H1 (cell line): ENCODE measurements at regions not wholly inside any gene's neighbourhood (a gene's known extent, or its start where the extent isn't known, plus 50 kb on each side); places are given as distances from the start of the nearest gene placed in this dataset.
"Not testable (repeated sequence)": the region's sequence is repeated elsewhere in the genome, so short reads cannot be mapped to it uniquely, and the experiment has no call there.

ENCODE experiments used
- CTCF ChIA-PET: fragments of 300-600 bp; sonication (Branson Sonifier 250); formaldehyde crosslinking; loops from one replicate; lab custom pipeline; 2021; ENCODE audit not compliant: partially characterized antibody; lab: Charles Lee
- POLR2A ChIA-PET: fragments of 300-600 bp; sonication (Branson Sonifier 250); formaldehyde crosslinking; loops from one replicate; lab custom pipeline; 2021; ENCODE audit warnings: inconsistent platforms; ENCODE audit not compliant: partially characterized antibody; lab: Charles Lee
- DNase-seq, 2 experiments: peaks; one replicate each; pipeline versions ENCODE4 v3.0.0 to v3.0.0-alpha.2; 2010 to 2022; ENCODE audit warnings: low spot score in 2 of 2, low read depth in 1 of 2, mixed read lengths in 1 of 2
- FAIRE-seq: peaks from 2 replicates; lab custom pipeline; 2011; peaks lifted over from hg19 to GRCh38; lab: Jason Lieb, UNC
- H2AFZ ChIP-seq: 2 replicates; pipeline ENCODE4 v1.8.1; 2012; ENCODE audit warnings: low read length, inconsistent platforms
- H2AK5ac ChIP-seq: 2 replicates; pipeline ENCODE4 v1.6.1; 2013; ENCODE audit warnings: low read depth, low read length
- H2BK120ac ChIP-seq: replicated peaks from 2 replicates; pipeline ENCODE3; 2013; ENCODE audit warnings: low read depth, low read length, inconsistent platforms
- H2BK12ac ChIP-seq: 2 replicates; pipeline ENCODE4 v1.6.1; 2013; ENCODE audit warnings: low read depth, low read length
- H2BK15ac ChIP-seq: 2 replicates; pipeline ENCODE4 v1.6.1; 2013; ENCODE audit warnings: low read length
- H2BK20ac ChIP-seq: 2 replicates; pipeline ENCODE4 v1.6.1; 2013; ENCODE audit warnings: low read length
- H2BK5ac ChIP-seq: 2 replicates; pipeline ENCODE4 v1.6.1; 2013; ENCODE audit warnings: low read depth, low read length
- H3K14ac ChIP-seq: 2 replicates; pipeline ENCODE4 v1.6.1; 2013; ENCODE audit warnings: inconsistent platforms; ENCODE audit not compliant: insufficient read length
- H3K18ac ChIP-seq: 2 replicates; pipeline ENCODE4 v1.6.1; 2013; ENCODE audit warnings: low read length; ENCODE audit errors: extremely low read depth
- H3K23ac ChIP-seq: 2 replicates; pipeline ENCODE4 v1.6.1; 2013; ENCODE audit warnings: inconsistent platforms; ENCODE audit not compliant: insufficient read length
- H3K23me2 ChIP-seq: 2 replicates; pipeline ENCODE4 v1.6.1; 2013; ENCODE audit warnings: low read depth, low read length
- H3K27ac ChIP-seq: 2 replicates; pipeline ENCODE4 v1.6.1; 2011; ENCODE audit warnings: low read depth, low read length, inconsistent platforms
- H3K27me3 ChIP-seq, 4 experiments: replicated peaks in 1 of 4; 1 replicate in 1 of 4; 2 replicates in 3 of 4; pipeline versions ENCODE4 v1.6.1 to v1.8.1; 2011 to 2013; ENCODE audit warnings: low read length in 3 of 4, mild to moderate bottlenecking in 3 of 4, inconsistent platforms in 2 of 4, mixed read lengths in 2 of 4, moderate library complexity in 1 of 4; ENCODE audit not compliant: control insufficient read depth in 3 of 4, insufficient read depth in 3 of 4; ENCODE audit errors: extremely low read depth in 1 of 4
- H3K36me3 ChIP-seq, 4 experiments: 2 replicates each; pipeline versions ENCODE4 v1.6.1 to v1.8.1; 2011 to 2013; ENCODE audit warnings: mild to moderate bottlenecking in 4 of 4, low read length in 3 of 4, moderate library complexity in 2 of 4, control low read depth in 1 of 4, inconsistent platforms in 1 of 4; ENCODE audit not compliant: insufficient read depth in 4 of 4, control insufficient read depth in 2 of 4
- H3K4ac ChIP-seq: replicated peaks from 2 replicates; pipeline ENCODE3; 2013; ENCODE audit warnings: low read length, low read depth, mixed read lengths, inconsistent platforms; ENCODE audit not compliant: insufficient read length
- H3K4me1 ChIP-seq, 4 experiments: replicated peaks in 1 of 4; 1 replicate in 1 of 4; 2 replicates in 3 of 4; pipeline versions ENCODE4 v1.6.1 to v1.8.1; 2011 to 2013; ENCODE audit warnings: low read length in 3 of 4, inconsistent platforms in 2 of 4, mixed read lengths in 1 of 4; ENCODE audit not compliant: insufficient read depth in 4 of 4, control insufficient read depth in 3 of 4
- H3K4me2 ChIP-seq, 2 experiments: 2 replicates each; pipeline versions ENCODE4 v1.6.1 to v1.8.1; 2011 to 2013; ENCODE audit warnings: low read depth in 2 of 2, low read length in 2 of 2, control low read depth in 1 of 2, inconsistent platforms in 1 of 2, mild to moderate bottlenecking in 1 of 2; ENCODE audit not compliant: insufficient read depth in 1 of 2
- H3K4me3 ChIP-seq, 4 experiments: fragments of 200-600, 300-600 bp in 1 of 4; sonication (generic), shearing (Covaris generic), sonication (Bioruptor Twin) in 1 of 4; 2 replicates each; pipeline versions ENCODE4 v1.5.1 to v1.8.1; 2011 to 2016; ENCODE audit warnings: low read length in 4 of 4, low read depth in 3 of 4, control low read depth in 2 of 4, inconsistent platforms in 2 of 4, mild to moderate bottlenecking in 2 of 4, mixed read lengths in 1 of 4, moderate library complexity in 1 of 4; ENCODE audit not compliant: insufficient read depth in 2 of 4; ENCODE audit errors: extremely low read depth in 1 of 4
- H3K56ac ChIP-seq: replicated peaks from 2 replicates; pipeline ENCODE3; 2013; ENCODE audit warnings: low read depth, mild to moderate bottlenecking, mixed read lengths, low read length, inconsistent platforms; ENCODE audit not compliant: insufficient read length
- H3K79me1 ChIP-seq: 2 replicates; pipeline ENCODE4 v1.6.1; 2013; ENCODE audit warnings: low read depth, low read length, control low read depth
- H3K79me2 ChIP-seq, 2 experiments: 2 replicates each; pipeline versions ENCODE4 v1.6.1 to v1.8.1; 2012 to 2013; ENCODE audit warnings: low read length in 2 of 2, mild to moderate bottlenecking in 2 of 2, inconsistent platforms in 1 of 2; ENCODE audit not compliant: insufficient read depth in 2 of 2, control insufficient read depth in 1 of 2
- H3K9ac ChIP-seq, 4 experiments: replicated peaks in 1 of 4; 1 replicate in 1 of 4; 2 replicates in 3 of 4; pipeline versions ENCODE4 v1.6.1 to v1.8.1; 2011 to 2013; ENCODE audit warnings: low read depth in 3 of 4, low read length in 3 of 4, control low read depth in 2 of 4, mild to moderate bottlenecking in 2 of 4, moderate library complexity in 2 of 4, inconsistent platforms in 1 of 4; ENCODE audit errors: extremely low read depth in 1 of 4
- H3K9me3 ChIP-seq, 2 experiments: 2 replicates each; pipeline versions ENCODE4 v1.6.1 to v1.8.1; 2012 to 2013; ENCODE audit warnings: mild to moderate bottlenecking in 2 of 2, moderate library complexity in 2 of 2, control low read depth in 1 of 2, inconsistent platforms in 1 of 2, low read depth in 1 of 2, low read length in 1 of 2, mixed read lengths in 1 of 2; ENCODE audit not compliant: insufficient read depth in 2 of 2
- H4K20me1 ChIP-seq, 2 experiments: replicated peaks in 1 of 2; 2 replicates each; pipeline versions ENCODE3 to v1.8.1; 2011 to 2013; ENCODE audit warnings: inconsistent platforms in 2 of 2, low read length in 2 of 2, mild to moderate bottlenecking in 1 of 2; ENCODE audit not compliant: insufficient read depth in 2 of 2, control insufficient read depth in 1 of 2
- H4K5ac ChIP-seq: 2 replicates; pipeline ENCODE4 v1.6.1; 2013; ENCODE audit warnings: low read length, low read depth, mixed read lengths, inconsistent platforms; ENCODE audit not compliant: insufficient read length
- H4K8ac ChIP-seq: 2 replicates; pipeline ENCODE4 v1.8.0; 2013; ENCODE audit warnings: mild to moderate bottlenecking, moderate library complexity, low read length, inconsistent platforms; ENCODE audit not compliant: insufficient read depth; ENCODE audit errors: extremely low read depth
- H4K91ac ChIP-seq: replicated peaks from 2 replicates; pipeline ENCODE3; 2013; ENCODE audit warnings: low read length, mixed read lengths, inconsistent platforms; ENCODE audit not compliant: insufficient read length
- ATF3 ChIP-seq: IDR thresholded peaks from 2 replicates; pipeline ENCODE4 v1.6.1; 2011; ENCODE audit warnings: low read depth, mild to moderate bottlenecking, low read length; ENCODE audit not compliant: insufficient read depth
- CBX5 ChIP-seq: fragments of 300-800, 300-1000 bp; sonication (generic); IDR thresholded peaks from 2 replicates; pipeline ENCODE4 v1.7.1; 2016; ENCODE audit warnings: antibody characterized with exemption, low read length, low read depth
- CREB1 ChIP-seq: IDR thresholded peaks from 2 replicates; pipeline ENCODE4 v1.6.1; 2012; ENCODE audit warnings: inconsistent platforms
- MAFK ChIP-seq: IDR thresholded peaks from 2 replicates; pipeline ENCODE4 v1.6.1; 2012; ENCODE audit warnings: low read depth, mild to moderate bottlenecking, improper control_type of control experiment, low read length
- NRF1 ChIP-seq: IDR thresholded peaks from 2 replicates; pipeline ENCODE4 v1.6.1; 2011; ENCODE audit warnings: mild to moderate bottlenecking, low read depth, low read length, improper control_type of control experiment
- WGBS, 2 experiments: shearing (Covaris generic) in 1 of 2; methylation state at CpG; one replicate each; pipeline versions ENCODE4 v1.1.6 to v1.1.7; 2013 to 2015; ENCODE audit warnings: low lambda C conversion rate in 2 of 2, mixed read lengths in 2 of 2, inconsistent platforms in 1 of 2, low coverage in 1 of 2, missing lambda C conversion rate in 1 of 2; ENCODE audit not compliant: insufficient replicate concordance in 2 of 2, insufficient coverage in 1 of 2, insufficient read length in 1 of 2; ENCODE audit errors: extremely low coverage in 1 of 2, missing lambda C conversion rate in 1 of 2; 5-methylcytosine and 5-hydroxymethylcytosine counted together

DNA sequence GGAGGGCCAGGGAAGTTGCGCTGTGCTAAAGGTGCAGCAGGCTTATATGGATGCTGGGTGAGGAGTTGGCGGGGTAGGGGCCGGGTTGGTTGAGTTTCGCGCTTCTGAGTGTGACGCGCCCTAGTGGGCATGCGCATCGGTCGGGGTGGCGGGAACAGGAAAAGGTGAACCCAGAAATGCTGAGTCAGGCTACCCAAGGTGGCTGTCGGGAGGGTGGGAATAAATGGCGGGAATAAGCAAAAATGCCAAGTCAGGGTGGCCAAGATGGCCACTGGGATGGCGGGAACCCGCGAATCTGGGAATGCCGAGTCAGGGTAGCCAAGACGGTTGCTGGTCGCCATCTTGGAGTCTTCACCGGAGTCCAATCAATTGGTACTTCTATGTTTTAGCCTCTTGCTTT, 580.0 kb downstream of the SUCLG1 start (continued):
- no peak for TF ChIP-seq ATF3
- peak; percentile 17; the same call in 1 of the 2 replicates for TF ChIP-seq MAFK
- no peak for TF ChIP-seq CREB1
- TF ChIP-seq NRF1: no peak
- TF ChIP-seq CBX5: no peak

DNA sequence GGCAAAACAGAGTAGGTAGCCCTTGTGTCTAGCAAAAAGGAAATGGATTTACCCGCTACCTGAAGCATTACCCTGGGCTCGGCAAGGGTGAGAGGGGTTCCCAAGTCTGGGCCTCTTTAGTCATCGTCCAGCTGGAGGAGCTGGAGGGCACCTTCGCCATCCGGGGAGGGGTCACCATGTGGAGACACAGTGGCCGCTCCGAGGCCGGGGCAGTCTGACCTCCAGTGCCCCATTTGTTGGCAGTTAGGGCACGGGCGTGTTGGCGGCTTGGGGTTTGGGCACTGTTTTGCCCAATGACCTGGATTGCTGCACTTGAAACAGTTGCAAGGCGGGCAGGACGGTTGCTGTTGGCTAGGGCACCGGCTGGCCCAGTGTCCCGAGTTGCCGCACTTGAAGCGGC, 581.8 kb downstream of the SUCLG1 start:
- peaks cover 17 to 30% of the 10 kb centered on the region in 2 experiments for H3K9me3 ChIP-seq
- H3K23ac ChIP-seq, H2AK5ac ChIP-seq, H3K27ac ChIP-seq, CTCF ChIA-PET, H3K56ac ChIP-seq, H4K8ac ChIP-seq, H3K4me3 ChIP-seq, H3K4me1 ChIP-seq, H3K79me1 ChIP-seq, H3K18ac ChIP-seq, H2AFZ ChIP-seq, H3K9ac ChIP-seq, H4K20me1 ChIP-seq, POLR2A ChIA-PET, H2BK5ac ChIP-seq, H3K4ac ChIP-seq, H3K27me3 ChIP-seq, H4K5ac ChIP-seq, H2BK15ac ChIP-seq, FAIRE-seq, H2BK12ac ChIP-seq, H3K79me2 ChIP-seq, H3K36me3 ChIP-seq, H3K4me2 ChIP-seq, H2BK120ac ChIP-seq, H3K23me2 ChIP-seq, H4K91ac ChIP-seq, H3K14ac ChIP-seq, DNase-seq, H2BK20ac ChIP-seq: not testable (repeated sequence)
- whole genome bisulfite sequencing, 2 experiments: 97% methylated on average over 9 of the region's 17 CpGs; no CpG with 5 or more reads in 1 of the 2 experiments
